ENCODE measurements at regions not wholly inside any gene's neighbourhood (a gene's known extent, or its start where the extent isn't known, plus 50 kb on each side); places are given as distances from the start of the nearest gene placed in this dataset.

- TF ChIP-seq CHD7 (IDR thresholded peaks at IDR 0.05; ENCODE audit: insufficient replicate concordance, low read length): no peak
- TF ChIP-seq RXRA (IDR thresholded peaks at IDR 0.05; ENCODE audit: insufficient read depth, low read depth, low read length): no peak
- peak; percentile 37 for TF ChIP-seq RNF2 (IDR thresholded peaks at IDR 0.05; ENCODE audit: borderline replicate concordance, low read depth, low read length, missing control alignments, poor library complexity, severe bottlenecking)
- TF ChIP-seq CREB1 (IDR thresholded peaks at IDR 0.05): peak; percentile 38; the same call in 1 of the 2 replicates
- TF ChIP-seq USF2 (IDR thresholded peaks at IDR 0.05; ENCODE audit: low read length): no peak
- TF ChIP-seq EZH2 (IDR thresholded peaks at IDR 0.05; ENCODE audit: low read depth, low read length, severe bottlenecking): peak; percentile 29
- TF ChIP-seq KDM5A (IDR thresholded peaks at IDR 0.05; ENCODE audit: low read length): no peak
- TF ChIP-seq KDM4A (IDR thresholded peaks at IDR 0.05; ENCODE audit: low read depth, low read length, severe bottlenecking): peak; percentile 55
Observed at GRCh38 chr5:3197304-3198073, 398.1 kb upstream of the IRX1 start (continued).
